ENCODE measurements at regions not wholly inside any gene's neighbourhood (a gene's known extent, or its start where the extent isn't known, plus 50 kb on each side); places are given as distances from the start of the nearest gene placed in this dataset.

- no peak for TF ChIP-seq POLR2A (IDR thresholded peaks at IDR 0.05)
- TF ChIP-seq CTCF (IDR thresholded peaks at IDR 0.05) = no peak
These were observed 590.8 kb upstream of the BRINP1 start for GRCh38 chr9:119959846-119960545.
